PC-9 (cell line): ENCODE measurements at regions not wholly inside any gene's neighbourhood (a gene's known extent, or its start where the extent isn't known, plus 50 kb on each side); places are given as distances from the start of the nearest gene placed in this dataset.

ENCODE experiments used
- BruUV-seq: library from RNA; stranded (reverse); fragments of 400-500 nt; replicated peaks from 2 replicates; lab custom pipeline; 2021; lab: Mats Ljungman, UMichigan
- CTCF ChIA-PET: fragments of 300-600 bp; sonication (Branson Sonifier 250); formaldehyde crosslinking; loops from one replicate; lab custom pipeline; 2022; ENCODE audit warnings: antibody characterized with exemption; lab: Charles Lee
- POLR2A ChIA-PET: fragments of 300-600 bp; sonication (Branson Sonifier 250); formaldehyde crosslinking; loops from one replicate; lab custom pipeline; 2022; ENCODE audit warnings: antibody characterized with exemption; ENCODE audit not compliant: unreplicated experiment; lab: Charles Lee
- DNase-seq, 2 experiments: peaks; one replicate each; pipeline versions ENCODE4 v3.0.0 to v3.0.0-alpha.2; 2015 to 2022; ENCODE audit warnings: mixed read lengths in 1 of 2
- H2AFZ ChIP-seq: fragments of 200-600 bp; sonication (generic); 2 replicates; pipeline ENCODE4 v1.8.1; 2017; ENCODE audit warnings: antibody characterized with exemption
- H3F3A ChIP-seq: fragments of 200-600 bp; sonication (generic); 2 replicates; pipeline ENCODE4 v1.8.1; 2017; ENCODE audit warnings: antibody characterized with exemption, mild to moderate bottlenecking, low read depth; ENCODE audit not compliant: insufficient read depth
- H3K27ac ChIP-seq: fragments of 200-600 bp; sonication (generic); 2 replicates; pipeline ENCODE4 v1.6.1; 2016; ENCODE audit warnings: mixed run types
- H3K27me3 ChIP-seq: fragments of 200-600 bp; sonication (generic); 2 replicates; pipeline ENCODE4 v1.6.1; 2016; ENCODE audit warnings: low read depth, mixed run types; ENCODE audit not compliant: insufficient read depth
- H3K36me3 ChIP-seq: fragments of 200-600 bp; sonication (generic); 2 replicates; pipeline ENCODE4 v1.6.1; 2016; ENCODE audit warnings: low read depth, mixed run types
- H3K4me1 ChIP-seq: fragments of 200-600 bp; sonication (generic); replicated peaks from 2 replicates; pipeline ENCODE4 v1.6.1; 2016; ENCODE audit warnings: mixed run types; ENCODE audit not compliant: insufficient read depth
- H3K4me2 ChIP-seq: fragments of 200-600 bp; sonication (generic); 2 replicates; pipeline ENCODE4 v1.6.1; 2017; ENCODE audit warnings: mixed run types
- H3K4me3 ChIP-seq: fragments of 200-600 bp; sonication (generic); 2 replicates; pipeline ENCODE4 v1.6.1; 2016; ENCODE audit warnings: mixed run types
- H3K79me2 ChIP-seq: fragments of 200-600 bp; sonication (generic); 2 replicates; pipeline ENCODE4 v1.6.1; 2017; ENCODE audit warnings: low read depth, mixed run types
- H3K9me2 ChIP-seq: fragments of 200-600 bp; sonication (generic); 2 replicates; pipeline ENCODE4 v1.8.1; 2017; ENCODE audit warnings: mild to moderate bottlenecking; ENCODE audit not compliant: insufficient read depth
- H3K9me3 ChIP-seq: fragments of 200-600 bp; sonication (generic); 2 replicates; pipeline ENCODE4 v1.8.1; 2016; ENCODE audit warnings: low read depth; ENCODE audit not compliant: insufficient read depth
- H4K20me1 ChIP-seq: fragments of 200-600 bp; sonication (generic); 2 replicates; pipeline ENCODE4 v1.8.1; 2017; ENCODE audit not compliant: insufficient read depth
- CTCF ChIP-seq: fragments of 200-600 bp; sonication (generic); conservative IDR thresholded peaks from 2 replicates; pipeline ENCODE4 v1.6.1; 2017; ENCODE audit warnings: mixed run types, antibody characterized with exemption, mild to moderate bottlenecking, moderate library complexity
- EZH2 ChIP-seq: fragments of 200-600 bp; sonication (generic); IDR thresholded peaks from 2 replicates; pipeline ENCODE4 v1.8.0; 2017; ENCODE audit warnings: antibody characterized with exemption, low read depth
- intact Hi-C: fragments of 100-400 bp; cut with micrococcal nuclease; formaldehyde crosslinking; loops from one replicate; pipeline ENCODE4 v1.10.0; 2022; ENCODE audit not compliant: unreplicated experiment

DNA sequence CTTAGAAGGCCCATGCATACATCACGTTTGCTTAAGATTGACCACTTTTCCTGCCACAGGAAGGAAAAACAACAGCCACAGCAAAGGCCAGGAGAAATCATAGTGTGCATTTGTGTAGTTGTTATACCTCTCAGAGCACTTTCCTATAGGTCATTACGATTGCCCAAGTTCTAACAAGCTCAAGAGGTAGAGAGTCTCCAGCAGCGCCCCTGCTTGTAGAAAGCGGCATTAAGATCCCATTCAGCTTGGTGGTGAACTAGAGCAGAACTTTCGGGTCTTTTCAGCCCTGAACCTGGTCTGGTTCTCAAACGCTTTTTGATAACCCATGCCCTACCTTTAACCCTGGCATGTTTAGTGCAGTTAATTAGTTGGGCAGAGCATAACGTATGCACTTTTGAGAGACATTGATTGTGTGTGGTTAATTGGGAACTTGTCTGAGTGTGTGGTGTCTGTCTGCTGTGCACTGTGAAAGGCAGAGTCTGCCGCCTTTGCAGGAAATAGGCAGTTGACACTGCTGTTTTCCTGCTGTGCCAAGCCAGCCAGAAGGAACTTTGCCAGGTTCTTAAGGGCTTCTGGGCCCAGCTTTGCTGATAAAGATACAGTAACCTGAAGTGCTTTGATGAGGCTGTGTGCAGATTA lies 109.9 kb upstream of the CLMP start:
- Histone ChIP-seq H3K4me3 (no peak overlapping the region), H3K4me2 (no peak overlapping the region), H3K9me3 (no peaks in the 10 kb centered on the region), H3K9me2 (no peaks in the 10 kb centered on the region), H3K27me3 (no peaks in the 10 kb centered on the region), H3F3A (peaks cover 12% of the 10 kb centered on the region; the same call in 1 of the 2 replicates), H4K20me1 (no peaks in the 10 kb centered on the region), H2AFZ (no peak overlapping the region), H3K79me2 (no peaks in the 10 kb centered on the region), H3K27ac (no peak overlapping the region), H3K4me1 (peaks cover 23% of the 10 kb centered on the region), H3K36me3 (no peaks in the 10 kb centered on the region)
- ChIA-PET POLR2A (no interaction called here), CTCF (no interaction called here)
- BruUV-seq, result no TSS peak
- TF ChIP-seq CTCF, result no peak
- no peak for TF ChIP-seq EZH2
- intact Hi-C loops, result loop anchor here (10.0 kb wide), 1 partner anchor 270 kb away; no protein-coding TSS in a partner anchor
- DNase-seq, result no peak

- Histone ChIP-seq H3K36me3 (no peaks in the 10 kb centered on the region), H3K4me3 (no peak overlapping the region), H3K4me2 (no peak overlapping the region), H3K27me3 (no peaks in the 10 kb centered on the region), H3K79me2 (no peaks in the 10 kb centered on the region), H3K9me3 (no peaks in the 10 kb centered on the region), H3F3A (peaks cover 12% of the 10 kb centered on the region; the same call in 1 of the 2 replicates), H3K4me1 (peaks cover 23% of the 10 kb centered on the region), H3K27ac (no peak overlapping the region), H4K20me1 (no peaks in the 10 kb centered on the region), H2AFZ (no peak overlapping the region), H3K9me2 (no peaks in the 10 kb centered on the region)
- TF ChIP-seq EZH2, result no peak
- no peak for TF ChIP-seq CTCF
- ChIA-PET POLR2A (no interaction called here), CTCF (no interaction called here)
- intact Hi-C loops, result loop anchor here (10.0 kb wide), 1 partner anchor 271 kb away; no protein-coding TSS in a partner anchor
- no peak for DNase-seq
- BruUV-seq, result no TSS peak
Observed at GRCh38 chr11:123303924-123304323, 108.9 kb upstream of the CLMP start.

DNA sequence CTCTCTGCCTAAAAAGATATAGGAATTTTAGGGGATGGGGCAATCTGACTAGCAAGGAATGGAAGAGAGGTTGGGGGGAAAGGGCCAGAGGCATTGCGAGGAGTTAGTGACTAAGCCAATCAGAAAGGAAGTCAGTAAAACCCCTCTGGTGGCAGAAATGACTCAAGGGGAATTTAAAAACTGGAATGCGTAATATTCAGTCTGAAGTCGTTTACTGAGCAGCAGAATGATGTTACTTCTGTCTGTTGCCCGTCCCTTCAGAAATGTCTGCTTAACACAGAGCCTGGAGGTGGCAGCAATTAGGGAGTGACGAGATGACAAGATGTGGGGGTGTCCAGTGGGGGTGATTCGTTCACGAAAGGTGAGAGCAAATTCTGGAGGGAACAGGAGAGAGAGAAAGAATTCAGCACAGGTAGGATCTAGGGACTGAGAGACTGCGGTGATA lies 107.7 kb upstream of the CLMP start:
- H2AFZ ChIP-seq, result no peak overlapping the region
- DNase-seq, result no peak
- intact Hi-C loops, result loop anchor here (10.0 kb wide), 1 partner anchor 272 kb away; no protein-coding TSS in a partner anchor
- H3K4me2 ChIP-seq, result no peak overlapping the region
- no peak for TF ChIP-seq CTCF
- TF ChIP-seq EZH2, result no peak
- CTCF ChIA-PET, result no interaction called here
- no peaks in the 10 kb centered on the region for H3K9me2 ChIP-seq
- no peaks in the 10 kb centered on the region for H3K79me2 ChIP-seq
- peaks cover 23% of the 10 kb centered on the region for H3K4me1 ChIP-seq
- no peaks in the 10 kb centered on the region for H4K20me1 ChIP-seq
- no peaks in the 10 kb centered on the region for H3K27me3 ChIP-seq
- H3K27ac ChIP-seq, result no peak overlapping the region
- H3K36me3 ChIP-seq, result no peaks in the 10 kb centered on the region
- no peaks in the 10 kb centered on the region for H3K9me3 ChIP-seq
- no TSS peak for BruUV-seq
- no peak overlapping the region for H3K4me3 ChIP-seq
- POLR2A ChIA-PET, result no interaction called here
- peaks cover 12% of the 10 kb centered on the region; the same call in 1 of the 2 replicates for H3F3A ChIP-seq
